ELR (cell line): ENCODE measurements at regions not wholly inside any gene's neighbourhood (a gene's known extent, or its start where the extent isn't known, plus 50 kb on each side); places are given as distances from the start of the nearest gene placed in this dataset.
"Not testable (repeated sequence)": the region's sequence is repeated elsewhere in the genome, so short reads cannot be mapped to it uniquely, and the experiment has no call there.

Source experiments
- DNase-seq: peaks from one replicate; pipeline ENCODE4 v3.0.0-alpha.2; 2015; ENCODE audit warnings: low read depth

GRCh38 chr20:30164389-30164788, 1093.1 kb upstream of the DEFB115 start:
- DNase-seq: not testable (repeated sequence)

GRCh38 chr20:30167540-30167939, 1089.9 kb upstream of the DEFB115 start:
- no peak for DNase-seq

- no peak for DNase-seq
Measured at GRCh38 chr20:30168025-30168799, 1089.3 kb upstream of the DEFB115 start.

- DNase-seq: no peak
Measured at GRCh38 chr20:30168800-30169138, 1088.7 kb upstream of the DEFB115 start.

GRCh38 chr20:30175681-30176080, 1081.8 kb upstream of the DEFB115 start:
- no peak for DNase-seq

- DNase-seq: not testable (repeated sequence)
Measured at GRCh38 chr20:30183124-30183523, 1074.3 kb upstream of the DEFB115 start.

- DNase-seq: not testable (repeated sequence)
Measured at GRCh38 chr20:30191785-30192184, 1065.7 kb upstream of the DEFB115 start.

- not testable (repeated sequence) for DNase-seq
Measured at GRCh38 chr20:30234477-30234876, 1023.0 kb upstream of the DEFB115 start.

- not testable (repeated sequence) for DNase-seq
Measured at GRCh38 chr20:30275073-30275472, 982.4 kb upstream of the DEFB115 start.

GRCh38 chr20:30281584-30282197, 975.8 kb upstream of the DEFB115 start:
- DNase-seq: no peak

GRCh38 chr20:30283476-30284280, 973.8 kb upstream of the DEFB115 start:
- DNase-seq: peak; percentile 22

- no peak for DNase-seq
Measured at GRCh38 chr20:30284281-30284905, 973.1 kb upstream of the DEFB115 start.

GRCh38 chr20:30285677-30286076, 971.8 kb upstream of the DEFB115 start:
- DNase-seq: no peak

- no peak for DNase-seq
Measured at GRCh38 chr20:30286157-30286556, 971.3 kb upstream of the DEFB115 start.

- DNase-seq: not testable (repeated sequence)
Measured at GRCh38 chr20:30287459-30287858, 970.0 kb upstream of the DEFB115 start.

GRCh38 chr20:30288346-30288745, 969.1 kb upstream of the DEFB115 start:
- no peak for DNase-seq

GRCh38 chr20:30289049-30289448, 968.4 kb upstream of the DEFB115 start:
- DNase-seq: not testable (repeated sequence)

- not testable (repeated sequence) for DNase-seq
Measured at GRCh38 chr20:30289711-30290141, 967.7 kb upstream of the DEFB115 start.

GRCh38 chr20:30290361-30291063, 967.0 kb upstream of the DEFB115 start:
- DNase-seq: not testable (repeated sequence)

GRCh38 chr20:30291064-30291379, 966.4 kb upstream of the DEFB115 start:
- not testable (repeated sequence) for DNase-seq

GRCh38 chr20:30291686-30292085, 965.8 kb upstream of the DEFB115 start:
- not testable (repeated sequence) for DNase-seq

GRCh38 chr20:30295396-30295795, 962.1 kb upstream of the DEFB115 start:
- DNase-seq: not testable (repeated sequence)
